GM12878 (cell line): ENCODE measurements at regions not wholly inside any gene's neighbourhood (a gene's known extent, or its start where the extent isn't known, plus 50 kb on each side); places are given as distances from the start of the nearest gene placed in this dataset.

Experiments used
- ATAC-seq: fragments of 200-7000 bp; cut with Tn5 transposase; 3 replicates; pipeline ENCODE4 v1.9.1; 2020; ENCODE audit warnings: mild to moderate bottlenecking, moderate library complexity
- BruUV-seq: library from RNA; stranded (reverse); fragments of 400-500 nt; replicated peaks from 2 replicates; lab custom pipeline; 2021; lab: Mats Ljungman, UMichigan
- CTCF ChIA-PET: fragments of 300-600 bp; sonication (Branson Sonifier 250); formaldehyde crosslinking; extraction: SDS; loops from one replicate; lab custom pipeline; 2021; ENCODE audit warnings: inconsistent platforms; lab: Yijun Ruan, JAX
- POLR2A ChIA-PET: fragments of 350-600 bp; formaldehyde crosslinking; extraction: SDS; loops from one replicate; lab custom pipeline; 2021; ENCODE audit warnings: inconsistent platforms; lab: Charles Lee
- RAD21 ChIA-PET: fragments of 300-600 bp; sonication (Branson Sonifier 250); formaldehyde crosslinking; loops from one replicate; lab custom pipeline; 2023; ENCODE audit warnings: antibody characterized with exemption; ENCODE audit not compliant: unreplicated experiment; lab: Charles Lee
- SMC1A ChIA-PET: fragments of 300-600 bp; sonication (Branson Sonifier 250); formaldehyde crosslinking; loops from one replicate; lab custom pipeline; 2023; ENCODE audit not compliant: unreplicated experiment, uncharacterized antibody; lab: Charles Lee
- DNase-seq: peaks from one replicate; pipeline ENCODE4 v3.0.0-alpha.2; 2011; ENCODE audit warnings: low read depth, low spot score
- FAIRE-seq: peaks from 3 replicates; lab custom pipeline; 2011; peaks lifted over from hg19 to GRCh38; lab: Jason Lieb, UNC
- H2AFZ ChIP-seq: 2 replicates; pipeline ENCODE4 v1.6.0; 2011; ENCODE audit warnings: low read depth, low read length, control low read depth; ENCODE audit not compliant: control insufficient read depth
- H3K27ac ChIP-seq: 2 replicates; pipeline ENCODE4 v1.5.1; 2011; ENCODE audit warnings: control low read depth; ENCODE audit not compliant: control insufficient read depth, insufficient read depth
- H3K27me3 ChIP-seq, 2 experiments: replicated peaks in 1 of 2; 2 replicates each; pipeline versions ENCODE4 v1.6.0 to v1.6.1; 2011; ENCODE audit warnings: low read length in 1 of 2; ENCODE audit not compliant: control insufficient read depth in 2 of 2, insufficient read depth in 2 of 2
- H3K36me3 ChIP-seq, 2 experiments: 2 replicates each; pipeline ENCODE4 v1.5.1; 2011; ENCODE audit warnings: low read length in 1 of 2; ENCODE audit not compliant: control insufficient read depth in 2 of 2, insufficient read depth in 2 of 2
- H3K4me1 ChIP-seq: 2 replicates; pipeline ENCODE4 v1.6.1; 2011; ENCODE audit warnings: mild to moderate bottlenecking, low read length, moderate library complexity, mixed read lengths; ENCODE audit not compliant: control insufficient read depth, insufficient read depth
- H3K4me2 ChIP-seq: 2 replicates; pipeline ENCODE4 v1.6.0; 2011; ENCODE audit warnings: control low read depth; ENCODE audit not compliant: control insufficient read depth, insufficient read depth
- H3K4me3 ChIP-seq: fragments of 200-600 bp; sonication (generic); 2 replicates; pipeline ENCODE4 v1.5.1; 2016
- H3K79me2 ChIP-seq: 2 replicates; pipeline ENCODE4 v1.6.0; 2011; ENCODE audit warnings: low read length; ENCODE audit not compliant: control insufficient read depth, insufficient read depth
- H3K9ac ChIP-seq: 2 replicates; pipeline ENCODE4 v1.8.0; 2011; ENCODE audit warnings: low read length, control low read depth, mixed read lengths; ENCODE audit not compliant: control insufficient read depth, insufficient read depth
- H3K9me3 ChIP-seq: replicated peaks from 3 replicates; pipeline ENCODE4 v1.5.1; 2011; ENCODE audit warnings: mild to moderate bottlenecking, low read length; ENCODE audit not compliant: control insufficient read depth, insufficient read depth
- H4K20me1 ChIP-seq: 2 replicates; pipeline ENCODE4 v1.6.0; 2011; ENCODE audit not compliant: control insufficient read depth, insufficient read depth
- CHD2 ChIP-seq: IDR thresholded peaks from 2 replicates; pipeline ENCODE4 v1.6.1; 2011; ENCODE audit warnings: low read depth, low read length, improper control_type of control experiment, borderline replicate concordance
- EGR1 ChIP-seq, 2 experiments: IDR thresholded peaks; 1 replicate in 1 of 2; 2 replicates in 1 of 2; pipeline ENCODE4 v1.6.1; 2011 to 2012; ENCODE audit warnings: low read depth in 2 of 2, low read length in 2 of 2, borderline replicate concordance in 1 of 2, mild to moderate bottlenecking in 1 of 2, moderate library complexity in 1 of 2
- EZH2 ChIP-seq: IDR thresholded peaks from 2 replicates; pipeline ENCODE4 v1.6.1; 2012; ENCODE audit warnings: low read depth, mild to moderate bottlenecking, control low read depth, inconsistent platforms, low read length, borderline replicate concordance; ENCODE audit not compliant: control insufficient read depth
- NFXL1 ChIP-seq: fragments of 450-650 bp; IDR thresholded peaks from 2 replicates; pipeline ENCODE4 v1.6.1; 2017; ENCODE audit warnings: antibody characterized with exemption, mild to moderate bottlenecking, borderline replicate concordance
- POU2F2 ChIP-seq: IDR thresholded peaks from 3 replicates; pipeline ENCODE4 v1.6.1; 2011; ENCODE audit warnings: low read depth, mild to moderate bottlenecking, low read length, borderline replicate concordance
- TCF3 ChIP-seq: IDR thresholded peaks from 2 replicates; pipeline ENCODE4 v1.6.1; 2012; ENCODE audit warnings: low read depth, mild to moderate bottlenecking, low read length, borderline replicate concordance; ENCODE audit not compliant: insufficient read depth
- YBX1 ChIP-seq: fragments of 450-650 bp; IDR thresholded peaks from 2 replicates; pipeline ENCODE4 v1.6.1; 2016; ENCODE audit warnings: antibody characterized with exemption
- WGBS: methylation state at CpG from one replicate; pipeline ENCODE4 v1.1.6; 2016; ENCODE audit warnings: low lambda C conversion rate; ENCODE audit not compliant: insufficient replicate concordance, insufficient coverage; ENCODE audit errors: missing lambda C conversion rate; 5-methylcytosine and 5-hydroxymethylcytosine counted together
- in situ Hi-C: fragments of 300-500 bp; cut with MboI; formaldehyde crosslinking; loops from 9 replicates; pipeline ENCODE4 v1.14.3; 2018; ENCODE audit warnings: mixed read lengths
- intact Hi-C: fragments of 100-400 bp; cut with micrococcal nuclease; formaldehyde crosslinking; loops from one replicate; pipeline ENCODE4 v1.14.2; 2022; ENCODE audit not compliant: unreplicated experiment
- TF ChIP-seq, protein P1 (sequence below): fragments of 450-650 bp; IDR thresholded peaks from 2 replicates; pipeline ENCODE4 v1.6.1; 2018; ENCODE audit warnings: mild to moderate bottlenecking, low read depth, moderate library complexity; ENCODE audit not compliant: partially characterized antibody
- TF ChIP-seq, protein P2 (sequence below): IDR thresholded peaks from 2 replicates; pipeline ENCODE4 v1.6.1; 2012; ENCODE audit warnings: improper control_type of control experiment, low read depth, low read length; ENCODE audit not compliant: insufficient replicate concordance

DNA sequence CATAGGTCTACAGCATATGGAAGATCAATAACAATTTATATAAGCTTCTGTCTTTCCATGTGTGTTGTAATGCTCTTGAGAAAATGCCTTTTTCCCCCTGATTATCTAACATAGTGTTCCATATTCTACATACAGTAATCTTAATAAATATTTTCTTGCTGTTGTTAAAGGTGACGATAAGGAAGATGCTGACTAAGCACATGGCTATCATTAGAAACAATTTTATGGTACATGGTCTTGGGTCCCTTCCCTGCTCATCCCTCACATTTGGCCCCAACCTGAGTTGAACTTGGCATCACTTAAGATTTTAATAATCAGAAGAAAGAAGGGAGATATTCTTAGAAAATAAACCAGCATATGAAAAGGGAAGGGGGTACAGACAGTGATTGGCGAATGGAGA is 382.1 kb upstream of the CDH20 start:
- intact Hi-C loops, result no loop called here
- 71% methylated on average over 2 of the region's 2 CpGs for WGBS
- Histone ChIP-seq H3K9ac (no peak overlapping the region), H3K27me3 (no peaks in the 10 kb centered on the region), H3K27ac (no peak overlapping the region), H3K4me3 (no peak overlapping the region), H3K79me2 (no peaks in the 10 kb centered on the region), H3K9me3 (no peaks in the 10 kb centered on the region), H3K4me2 (no peak overlapping the region), H3K36me3 (no peaks in the 10 kb centered on the region), H2AFZ (no peak overlapping the region), H4K20me1 (no peaks in the 10 kb centered on the region), H3K4me1 (no peaks in the 10 kb centered on the region)
- SMC1A ChIA-PET, result no interaction called here
- POLR2A ChIA-PET, result no interaction called here
- in situ Hi-C loops, result no loop called here
- DNase-seq, result no peak
- no peak for ATAC-seq
- FAIRE-seq, result no peak
- CTCF ChIA-PET, result no interaction called here
- TF ChIP-seq EZH2, result no peak
- BruUV-seq, result no TSS peak
- RAD21 ChIA-PET, result no interaction called here

DNA sequence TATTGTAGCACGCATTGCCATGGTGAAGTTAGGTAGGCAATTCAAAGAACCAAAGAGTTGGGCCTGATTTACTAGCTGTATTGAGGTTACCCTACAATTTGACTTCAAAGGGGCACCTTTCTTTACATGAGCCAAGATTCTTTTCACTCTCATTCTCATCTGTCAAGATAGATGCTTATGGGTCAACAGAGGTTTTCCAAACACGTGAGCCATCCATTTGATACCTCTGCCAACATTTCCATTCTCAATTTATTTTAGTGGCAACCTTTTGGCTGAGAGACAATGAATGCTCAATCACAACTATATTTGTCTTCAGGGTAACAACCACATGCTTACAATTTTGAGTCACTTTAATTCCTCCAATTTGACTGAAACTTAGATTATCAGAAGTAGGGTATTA is 370.6 kb upstream of the CDH20 start:
- Histone ChIP-seq H3K9me3 (no peaks in the 10 kb centered on the region), H3K27me3 (no peaks in the 10 kb centered on the region), H3K4me1 (no peaks in the 10 kb centered on the region), H3K36me3 (no peaks in the 10 kb centered on the region), H4K20me1 (no peaks in the 10 kb centered on the region), H3K27ac (no peak overlapping the region), H3K4me3 (no peak overlapping the region), H3K79me2 (no peaks in the 10 kb centered on the region), H3K9ac (no peak overlapping the region), H3K4me2 (no peak overlapping the region), H2AFZ (no peak overlapping the region)
- WGBS, result 10% methylated on average over 2 of the region's 2 CpGs
- no peak for DNase-seq
- in situ Hi-C loops, result no loop called here
- ChIA-PET RAD21 (no interaction called here), CTCF (no interaction called here), POLR2A (no interaction called here), SMC1A (no interaction called here)
- intact Hi-C loops, result no loop called here
- no peak for ATAC-seq
- BruUV-seq, result no TSS peak
- no peak for FAIRE-seq
- TF ChIP-seq TCF3 (no peak), CHD2 (no peak), POU2F2 (no peak), EGR1 (IDR thresholded peaks at IDR 0.05; ENCODE audit: borderline replicate concordance in 1 of 2, low read depth in 2 of 2, low read length in 2 of 2) (no peak), NFXL1 (no peak), YBX1 (no peak)
- TF ChIP-seq, protein P1, sequence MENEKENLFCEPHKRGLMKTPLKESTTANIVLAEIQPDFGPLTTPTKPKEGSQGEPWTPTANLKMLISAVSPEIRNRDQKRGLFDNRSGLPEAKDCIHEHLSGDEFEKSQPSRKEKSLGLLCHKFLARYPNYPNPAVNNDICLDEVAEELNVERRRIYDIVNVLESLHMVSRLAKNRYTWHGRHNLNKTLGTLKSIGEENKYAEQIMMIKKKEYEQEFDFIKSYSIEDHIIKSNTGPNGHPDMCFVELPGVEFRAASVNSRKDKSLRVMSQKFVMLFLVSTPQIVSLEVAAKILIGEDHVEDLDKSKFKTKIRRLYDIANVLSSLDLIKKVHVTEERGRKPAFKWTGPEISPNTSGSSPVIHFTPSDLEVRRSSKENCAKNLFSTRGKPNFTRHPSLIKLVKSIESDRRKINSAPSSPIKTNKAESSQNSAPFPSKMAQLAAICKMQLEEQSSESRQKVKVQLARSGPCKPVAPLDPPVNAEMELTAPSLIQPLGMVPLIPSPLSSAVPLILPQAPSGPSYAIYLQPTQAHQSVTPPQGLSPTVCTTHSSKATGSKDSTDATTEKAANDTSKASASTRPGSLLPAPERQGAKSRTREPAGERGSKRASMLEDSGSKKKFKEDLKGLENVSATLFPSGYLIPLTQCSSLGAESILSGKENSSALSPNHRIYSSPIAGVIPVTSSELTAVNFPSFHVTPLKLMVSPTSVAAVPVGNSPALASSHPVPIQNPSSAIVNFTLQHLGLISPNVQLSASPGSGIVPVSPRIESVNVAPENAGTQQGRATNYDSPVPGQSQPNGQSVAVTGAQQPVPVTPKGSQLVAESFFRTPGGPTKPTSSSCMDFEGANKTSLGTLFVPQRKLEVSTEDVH, result no peak
- TF ChIP-seq, protein P2, sequence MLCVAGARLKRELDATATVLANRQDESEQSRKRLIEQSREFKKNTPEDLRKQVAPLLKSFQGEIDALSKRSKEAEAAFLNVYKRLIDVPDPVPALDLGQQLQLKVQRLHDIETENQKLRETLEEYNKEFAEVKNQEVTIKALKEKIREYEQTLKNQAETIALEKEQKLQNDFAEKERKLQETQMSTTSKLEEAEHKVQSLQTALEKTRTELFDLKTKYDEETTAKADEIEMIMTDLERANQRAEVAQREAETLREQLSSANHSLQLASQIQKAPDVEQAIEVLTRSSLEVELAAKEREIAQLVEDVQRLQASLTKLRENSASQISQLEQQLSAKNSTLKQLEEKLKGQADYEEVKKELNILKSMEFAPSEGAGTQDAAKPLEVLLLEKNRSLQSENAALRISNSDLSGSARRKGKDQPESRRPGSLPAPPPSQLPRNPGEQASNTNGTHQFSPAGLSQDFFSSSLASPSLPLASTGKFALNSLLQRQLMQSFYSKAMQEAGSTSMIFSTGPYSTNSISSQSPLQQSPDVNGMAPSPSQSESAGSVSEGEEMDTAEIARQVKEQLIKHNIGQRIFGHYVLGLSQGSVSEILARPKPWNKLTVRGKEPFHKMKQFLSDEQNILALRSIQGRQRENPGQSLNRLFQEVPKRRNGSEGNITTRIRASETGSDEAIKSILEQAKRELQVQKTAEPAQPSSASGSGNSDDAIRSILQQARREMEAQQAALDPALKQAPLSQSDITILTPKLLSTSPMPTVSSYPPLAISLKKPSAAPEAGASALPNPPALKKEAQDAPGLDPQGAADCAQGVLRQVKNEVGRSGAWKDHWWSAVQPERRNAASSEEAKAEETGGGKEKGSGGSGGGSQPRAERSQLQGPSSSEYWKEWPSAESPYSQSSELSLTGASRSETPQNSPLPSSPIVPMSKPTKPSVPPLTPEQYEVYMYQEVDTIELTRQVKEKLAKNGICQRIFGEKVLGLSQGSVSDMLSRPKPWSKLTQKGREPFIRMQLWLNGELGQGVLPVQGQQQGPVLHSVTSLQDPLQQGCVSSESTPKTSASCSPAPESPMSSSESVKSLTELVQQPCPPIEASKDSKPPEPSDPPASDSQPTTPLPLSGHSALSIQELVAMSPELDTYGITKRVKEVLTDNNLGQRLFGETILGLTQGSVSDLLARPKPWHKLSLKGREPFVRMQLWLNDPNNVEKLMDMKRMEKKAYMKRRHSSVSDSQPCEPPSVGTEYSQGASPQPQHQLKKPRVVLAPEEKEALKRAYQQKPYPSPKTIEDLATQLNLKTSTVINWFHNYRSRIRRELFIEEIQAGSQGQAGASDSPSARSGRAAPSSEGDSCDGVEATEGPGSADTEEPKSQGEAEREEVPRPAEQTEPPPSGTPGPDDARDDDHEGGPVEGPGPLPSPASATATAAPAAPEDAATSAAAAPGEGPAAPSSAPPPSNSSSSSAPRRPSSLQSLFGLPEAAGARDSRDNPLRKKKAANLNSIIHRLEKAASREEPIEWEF, result no peak
